GM18951 (cell line): ENCODE measurements at regions not wholly inside any gene's neighbourhood (a gene's known extent, or its start where the extent isn't known, plus 50 kb on each side); places are given as distances from the start of the nearest gene placed in this dataset.

Experiments used
- POLR2A ChIP-seq: IDR thresholded peaks from 4 replicates; pipeline ENCODE4 v1.6.1; 2011; ENCODE audit warnings: mild to moderate bottlenecking; ENCODE audit not compliant: insufficient read length, insufficient read depth; ENCODE audit errors: extremely low read depth
- in situ Hi-C: fragments of 300-500 bp; cut with MboI; formaldehyde crosslinking; loops from one replicate; pipeline ENCODE4 v1.12.0; 2022; ENCODE audit warnings: low sequenced_read_pairs, mixed read lengths, inconsistent platforms; ENCODE audit not compliant: unreplicated experiment

DNA sequence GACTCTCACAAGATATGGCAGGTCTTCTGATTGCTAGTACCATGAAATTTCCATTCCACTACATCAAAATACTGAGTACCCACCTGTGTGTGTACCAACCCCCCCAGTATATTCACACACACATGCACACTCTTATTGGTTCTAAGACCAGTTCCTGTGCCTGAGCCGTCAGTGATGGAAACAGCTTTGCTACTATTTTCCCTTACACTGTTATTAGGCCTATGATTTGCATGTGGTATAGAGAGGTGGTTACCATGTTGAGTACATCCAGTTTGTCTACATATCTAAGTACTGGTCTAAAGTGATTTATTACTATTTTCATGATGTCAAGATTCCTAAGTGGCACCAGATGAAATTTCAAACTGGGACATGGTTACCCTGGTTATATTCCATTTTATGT lies 459.9 kb downstream of the BCKDHB start:
- in situ Hi-C loops = no loop called here
- TF ChIP-seq POLR2A = no peak

GRCh38 chr6:80553071-80553740 lies 446.7 kb downstream of the BCKDHB start:
- in situ Hi-C loops = no loop called here
- no peak for TF ChIP-seq POLR2A

- in situ Hi-C loops = no loop called here
- TF ChIP-seq POLR2A = no peak
Measured at GRCh38 chr6:80550748-80551147, 444.3 kb downstream of the BCKDHB start.

GRCh38 chr6:80550281-80550680 lies 443.8 kb downstream of the BCKDHB start:
- TF ChIP-seq POLR2A = no peak
- in situ Hi-C loops = no loop called here

- in situ Hi-C loops = no loop called here
- TF ChIP-seq POLR2A = no peak
Measured at GRCh38 chr6:80548532-80548931, 442.1 kb downstream of the BCKDHB start.

DNA sequence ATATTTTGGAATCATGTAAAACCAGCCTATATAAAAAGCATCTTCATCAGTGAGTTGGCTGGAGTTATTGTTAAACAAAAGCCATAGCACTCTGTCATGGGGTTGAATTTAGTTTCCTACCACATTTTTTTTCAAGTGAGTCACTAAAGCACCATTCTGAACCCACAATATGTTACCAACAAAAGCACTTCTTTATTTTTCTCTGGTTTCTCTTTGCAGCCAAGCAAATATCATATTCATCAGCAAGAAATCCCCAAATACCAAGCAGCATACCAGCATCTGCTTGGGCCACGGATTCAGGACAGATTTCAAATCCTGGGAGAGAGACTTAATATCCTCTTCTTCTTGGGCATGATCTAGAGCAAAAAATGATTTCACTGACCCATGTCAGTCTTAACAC lies 441.4 kb downstream of the BCKDHB start:
- in situ Hi-C loops = no loop called here
- no peak for TF ChIP-seq POLR2A

GRCh38 chr6:80544976-80545722 lies 438.7 kb downstream of the BCKDHB start:
- in situ Hi-C loops = no loop called here
- TF ChIP-seq POLR2A = no peak

- in situ Hi-C loops = no loop called here
- TF ChIP-seq POLR2A = no peak
Measured at GRCh38 chr6:80544555-80544954, 438.1 kb downstream of the BCKDHB start.

DNA sequence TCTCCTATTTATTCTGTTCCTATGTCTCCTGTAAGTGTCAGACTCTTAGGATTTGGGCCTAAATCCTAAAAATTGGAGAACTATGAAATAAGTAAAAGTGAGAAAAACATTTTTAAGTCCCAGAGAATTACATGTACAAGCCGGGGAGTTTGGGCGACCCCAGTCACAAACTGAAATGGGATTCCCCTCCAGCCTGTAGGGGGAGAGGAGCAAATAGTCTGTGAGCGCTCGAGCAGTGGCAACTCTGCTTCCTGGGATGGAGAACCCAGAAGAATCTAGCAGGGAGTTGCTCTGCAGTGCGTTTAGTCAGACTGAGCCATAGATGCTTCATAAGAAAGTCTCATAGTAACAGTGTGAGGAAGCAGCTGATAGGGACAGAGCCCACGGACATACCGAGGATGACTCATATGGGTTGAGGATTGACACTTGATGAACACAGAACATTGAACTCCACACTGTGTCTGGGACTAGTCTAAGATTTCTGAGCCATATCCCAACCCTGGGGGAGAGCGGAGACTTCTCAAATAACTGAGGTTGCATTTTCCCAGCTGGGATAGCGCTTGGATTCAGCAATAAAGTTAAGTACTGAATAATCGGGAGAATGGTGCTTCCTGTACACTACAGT lies 437.2 kb downstream of the BCKDHB start:
- no peak for TF ChIP-seq POLR2A
- in situ Hi-C loops = no loop called here

DNA sequence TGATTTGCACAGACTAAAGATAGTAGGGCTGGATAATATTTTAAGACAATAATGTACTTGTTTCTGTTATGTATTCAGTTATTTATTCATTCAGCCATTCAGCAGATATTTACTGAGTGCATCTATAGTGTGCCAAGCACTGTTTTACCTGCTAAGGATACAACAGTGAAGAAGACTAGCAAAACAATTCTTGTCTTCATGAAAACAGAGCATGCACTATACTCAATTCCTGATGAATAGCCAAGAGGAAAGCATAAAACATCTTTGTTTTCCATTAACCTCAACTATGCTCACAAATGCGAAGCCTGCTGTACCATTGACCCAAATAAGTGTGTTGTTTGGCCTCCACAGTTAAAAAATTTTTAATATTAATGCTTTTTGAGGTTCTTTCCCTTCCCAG lies 436.7 kb downstream of the BCKDHB start:
- in situ Hi-C loops = no loop called here
- no peak for TF ChIP-seq POLR2A

DNA sequence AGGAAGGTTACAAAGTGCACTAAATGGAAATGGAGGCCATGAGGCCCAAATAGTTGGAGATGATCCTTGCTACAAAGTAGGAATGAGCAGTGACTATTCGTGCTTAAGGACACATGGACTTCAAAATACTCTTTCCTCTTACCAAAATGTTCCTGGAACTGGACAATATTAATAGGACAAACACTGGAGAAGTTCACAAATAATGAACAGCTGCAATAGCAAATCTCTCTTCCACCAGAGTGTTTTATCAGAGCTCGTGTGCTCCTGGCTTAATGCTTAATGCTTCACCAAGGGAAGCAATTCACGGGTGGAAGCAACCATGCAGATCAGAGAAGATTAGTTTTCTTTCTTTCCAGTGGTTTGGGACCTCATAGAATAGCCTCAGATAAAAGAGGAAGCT lies 435.4 kb downstream of the BCKDHB start:
- TF ChIP-seq POLR2A = no peak
- in situ Hi-C loops = no loop called here

DNA sequence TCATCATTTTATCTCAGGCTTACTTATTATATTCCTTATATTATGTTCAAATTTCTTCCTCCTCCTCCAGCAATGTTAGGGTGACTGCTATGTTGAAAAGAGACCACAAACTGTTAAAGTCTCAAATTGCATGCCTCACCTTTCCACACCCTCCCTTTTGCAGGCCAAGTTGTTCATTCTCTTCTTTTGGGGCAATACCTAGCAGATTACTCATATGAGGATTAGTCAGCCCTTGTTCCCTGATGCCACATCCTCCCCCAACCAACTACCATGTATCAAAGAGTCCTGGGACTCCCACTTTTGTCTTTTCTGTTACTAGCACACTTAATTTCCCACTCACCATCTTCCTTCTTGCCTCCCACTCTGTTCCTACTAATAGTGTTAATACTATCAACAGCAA lies 434.7 kb downstream of the BCKDHB start:
- TF ChIP-seq POLR2A = no peak
- in situ Hi-C loops = no loop called here

DNA sequence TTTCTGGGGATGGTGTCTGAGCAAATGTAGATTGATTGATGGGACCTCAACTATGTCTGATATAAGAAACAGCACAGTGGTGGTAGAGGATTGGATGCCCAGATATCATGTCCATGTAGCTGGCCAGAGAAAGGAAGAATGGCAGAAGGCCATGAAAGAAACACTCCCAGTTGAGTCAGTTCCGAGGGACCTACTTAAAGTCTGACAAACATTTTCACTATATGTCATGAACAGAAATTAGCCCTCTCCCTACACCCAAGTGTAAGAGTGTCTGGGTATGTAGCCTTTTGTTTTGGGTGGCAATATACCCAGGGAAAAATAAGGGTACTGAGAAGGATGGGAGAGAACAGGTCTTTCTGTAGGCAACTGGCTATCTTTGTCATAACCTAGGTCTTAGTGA lies 434.2 kb downstream of the BCKDHB start:
- no peak for TF ChIP-seq POLR2A
- in situ Hi-C loops = no loop called here
